PC-3 (cell line): ENCODE measurements at regions not wholly inside any gene's neighbourhood (a gene's known extent, or its start where the extent isn't known, plus 50 kb on each side); places are given as distances from the start of the nearest gene placed in this dataset.

Experiments used
- CTCF ChIP-seq: fragments of 300-600 bp; sonication (generic); conservative IDR thresholded peaks from 2 replicates; pipeline ENCODE4 v1.5.1; 2017; ENCODE audit warnings: antibody characterized with exemption, low read depth, mild to moderate bottlenecking, low read length
- EZH2 ChIP-seq: fragments of 300-600 bp; sonication (generic); IDR thresholded peaks from one replicate; pipeline ENCODE4 v1.6.1; 2017; ENCODE audit warnings: antibody characterized with exemption, mild to moderate bottlenecking, low read length; ENCODE audit not compliant: unreplicated experiment
- EZH2phosphoT487 ChIP-seq: fragments of 300-600 bp; sonication (generic); IDR thresholded peaks from 2 replicates; pipeline ENCODE4 v1.6.1; 2018; ENCODE audit warnings: mild to moderate bottlenecking, antibody characterized with exemption, low read length, borderline replicate concordance

- TF ChIP-seq CTCF (no peak), EZH2 (no peak), EZH2phosphoT487 (no peak)
These were observed 402.9 kb downstream of the MLLT3 start for GRCh38 chr9:20219437-20219836.
